Effector memory CD8-positive, alpha-beta T cell (primary cell): ENCODE measurements at regions not wholly inside any gene's neighbourhood (a gene's known extent, or its start where the extent isn't known, plus 50 kb on each side); places are given as distances from the start of the nearest gene placed in this dataset.
"Not testable (repeated sequence)": the region's sequence is repeated elsewhere in the genome, so short reads cannot be mapped to it uniquely, and the experiment has no call there.

Experiments
- ATAC-seq: fragments of 150-1000 bp; cut with Tn5 transposase; replicated peaks from 2 replicates; pipeline ENCODE4 v1.10.0; 2021; ENCODE audit warnings: mild to moderate bottlenecking, moderate library complexity
- DNase-seq, 3 experiments: peaks; one replicate each; pipeline ENCODE4 v3.0.0; 2021
- H3K27ac Mint-ChIP-seq, 2 donors: one replicate each; pipeline ENCODE4 v1.8.0; 2022; ENCODE audit warnings: mild to moderate bottlenecking in 2 of 2, mixed read lengths in 2 of 2, moderate library complexity in 2 of 2
- H3K27me3 Mint-ChIP-seq, 2 donors: one replicate each; pipeline ENCODE4 v1.8.0; 2022; ENCODE audit warnings: mixed read lengths in 2 of 2
- H3K36me3 Mint-ChIP-seq: one replicate; pipeline ENCODE4 v1.8.0; 2022; ENCODE audit warnings: mild to moderate bottlenecking, moderate library complexity, mixed read lengths; ENCODE audit not compliant: insufficient read depth
- H3K4me1 Mint-ChIP-seq, 2 donors: one replicate each; pipeline ENCODE4 v1.8.0; 2022; ENCODE audit warnings: low read depth in 2 of 2, mixed read lengths in 2 of 2
- H3K4me3 Mint-ChIP-seq, 2 donors: one replicate each; pipeline ENCODE4 v1.8.0; 2022; ENCODE audit warnings: mild to moderate bottlenecking in 2 of 2, mixed read lengths in 2 of 2, moderate library complexity in 2 of 2
- H3K9me3 Mint-ChIP-seq, 2 donors: one replicate each; pipeline ENCODE4 v1.8.0; 2022; ENCODE audit warnings: mixed read lengths in 2 of 2

DNA sequence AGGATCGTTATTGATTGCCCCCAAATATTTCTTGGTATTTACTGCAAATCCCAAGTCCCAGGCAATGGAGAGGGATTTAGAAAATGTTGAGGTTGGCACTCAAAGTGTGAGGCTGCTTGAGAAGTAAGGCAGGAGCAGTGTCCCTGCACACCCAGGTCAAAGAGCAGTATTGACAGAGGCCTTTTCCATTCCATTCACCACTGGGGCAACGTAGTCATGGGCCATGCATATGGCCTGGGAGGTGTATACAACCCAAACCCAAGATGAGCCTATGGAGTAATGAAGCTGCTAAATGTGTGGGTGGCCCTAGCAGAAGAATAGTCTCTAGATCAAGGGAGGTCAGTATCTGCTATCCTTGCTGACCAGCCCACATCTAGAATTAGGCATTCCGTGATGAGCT lies 245.6 kb downstream of the FOXD2 start:
- ATAC-seq (no peak), DNase-seq (no peak)
- no peaks in the 10 kb centered on the region for H3K36me3 Mint-ChIP-seq
- peaks cover 28 to 80% of the 10 kb centered on the region in 2 donors for H3K27me3 Mint-ChIP-seq
- no peaks in the 10 kb centered on the region for H3K4me1 Mint-ChIP-seq
- H3K9me3 Mint-ChIP-seq, result no peaks in the 10 kb centered on the region
- H3K27ac Mint-ChIP-seq, result no peak overlapping the region
- no peak overlapping the region for H3K4me3 Mint-ChIP-seq

DNA sequence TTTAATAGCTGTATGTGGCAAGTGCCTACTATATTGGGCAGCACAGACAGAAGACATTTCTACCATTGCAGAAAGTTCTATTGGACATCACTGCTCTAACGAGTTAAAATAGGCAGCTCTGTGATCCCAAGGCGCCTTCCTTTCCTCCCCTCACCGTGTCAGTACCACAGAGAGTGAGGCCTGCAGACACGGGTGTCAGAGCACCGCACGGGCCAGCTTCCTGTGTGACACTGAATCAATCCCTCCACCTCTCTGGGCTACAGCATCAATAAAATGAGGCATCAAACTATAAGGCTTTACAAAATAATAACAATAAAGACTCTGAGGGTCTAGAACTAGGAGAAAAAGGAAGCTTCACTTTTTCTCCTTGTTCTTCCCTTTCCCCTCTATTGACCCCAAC lies 246.7 kb downstream of the FOXD2 start:
- no peak overlapping the region for H3K27ac Mint-ChIP-seq
- no peak for ATAC-seq

DNA sequence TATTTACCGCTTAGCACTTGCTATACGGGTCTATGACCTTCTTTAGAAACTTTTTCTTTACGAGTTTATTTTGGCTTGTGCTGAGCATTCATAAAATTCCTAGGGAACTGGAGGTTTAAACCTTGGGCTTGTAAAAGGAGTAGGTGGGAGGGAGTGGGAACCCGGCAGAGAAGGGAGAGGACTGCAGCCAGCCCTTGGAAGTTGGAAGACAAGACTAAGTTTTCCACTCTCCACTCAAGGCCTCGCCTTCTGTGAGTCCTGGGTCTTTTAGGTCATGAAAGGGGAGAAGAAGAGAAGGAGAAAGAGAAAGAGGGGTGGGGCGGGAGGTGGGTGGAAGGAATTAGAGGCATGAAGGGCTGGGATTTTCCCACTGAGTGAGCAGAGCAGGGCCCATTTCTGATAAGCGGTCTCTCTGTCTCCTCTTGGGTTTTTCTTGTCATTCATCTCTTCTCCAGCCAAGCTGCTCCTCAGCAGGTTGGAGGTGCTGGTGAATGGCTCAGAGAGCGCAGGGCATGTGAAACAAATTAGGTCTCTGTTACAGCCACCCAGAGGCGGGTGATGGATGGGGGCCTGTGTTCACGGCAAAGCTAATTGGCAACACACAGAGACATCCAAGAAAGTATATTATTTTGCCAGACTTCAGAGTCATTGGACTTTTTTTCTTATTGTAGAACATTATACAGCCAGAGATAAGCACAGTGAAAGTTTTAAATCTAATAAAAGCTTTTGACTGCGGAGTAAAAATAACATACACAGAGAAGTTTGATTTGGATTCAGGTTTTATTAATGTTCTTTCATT lies 247.3 kb downstream of the FOXD2 start:
- Mint-ChIP-seq H3K36me3 (no peaks in the 10 kb centered on the region), H3K9me3 (no peaks in the 10 kb centered on the region), H3K4me1 (no peaks in the 10 kb centered on the region), H3K4me3 (no peak overlapping the region), H3K27ac (no peak overlapping the region), H3K27me3 (peaks cover 34 to 78% of the 10 kb centered on the region in 2 donors)
- no peak for ATAC-seq
- DNase-seq, result no peak

More for the DNA sequence above, 246.7 kb downstream of the FOXD2 start:
- H3K4me1 Mint-ChIP-seq, result no peaks in the 10 kb centered on the region
- H3K27me3 Mint-ChIP-seq, result peaks cover 27 to 75% of the 10 kb centered on the region in 2 donors
- no peaks in the 10 kb centered on the region for H3K36me3 Mint-ChIP-seq
- no peak for DNase-seq
- H3K9me3 Mint-ChIP-seq, result no peaks in the 10 kb centered on the region
- H3K4me3 Mint-ChIP-seq, result no peak overlapping the region

DNA sequence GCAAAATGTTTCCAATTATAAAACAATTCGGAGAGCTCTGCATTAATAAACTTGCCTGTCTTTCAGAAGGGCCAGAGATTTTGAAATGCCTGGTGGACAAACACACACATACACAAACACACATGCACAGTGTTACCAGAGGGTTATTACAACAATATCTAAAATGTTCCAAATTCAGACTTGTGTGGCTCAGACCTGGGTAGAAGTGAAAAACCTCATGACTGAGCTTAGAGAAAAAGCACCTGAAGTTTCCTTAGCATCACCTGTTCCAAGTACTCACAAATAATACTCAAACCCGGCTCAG lies 247.9 kb downstream of the FOXD2 start:
- H3K4me3 Mint-ChIP-seq, result no peak overlapping the region
- no peaks in the 10 kb centered on the region for H3K4me1 Mint-ChIP-seq
- no peaks in the 10 kb centered on the region for H3K9me3 Mint-ChIP-seq
- H3K27ac Mint-ChIP-seq, result no peak overlapping the region
- H3K27me3 Mint-ChIP-seq, result peaks cover 39 to 82% of the 10 kb centered on the region in 2 donors
- H3K36me3 Mint-ChIP-seq, result no peaks in the 10 kb centered on the region
- no peak for ATAC-seq
- DNase-seq, result no peak

DNA sequence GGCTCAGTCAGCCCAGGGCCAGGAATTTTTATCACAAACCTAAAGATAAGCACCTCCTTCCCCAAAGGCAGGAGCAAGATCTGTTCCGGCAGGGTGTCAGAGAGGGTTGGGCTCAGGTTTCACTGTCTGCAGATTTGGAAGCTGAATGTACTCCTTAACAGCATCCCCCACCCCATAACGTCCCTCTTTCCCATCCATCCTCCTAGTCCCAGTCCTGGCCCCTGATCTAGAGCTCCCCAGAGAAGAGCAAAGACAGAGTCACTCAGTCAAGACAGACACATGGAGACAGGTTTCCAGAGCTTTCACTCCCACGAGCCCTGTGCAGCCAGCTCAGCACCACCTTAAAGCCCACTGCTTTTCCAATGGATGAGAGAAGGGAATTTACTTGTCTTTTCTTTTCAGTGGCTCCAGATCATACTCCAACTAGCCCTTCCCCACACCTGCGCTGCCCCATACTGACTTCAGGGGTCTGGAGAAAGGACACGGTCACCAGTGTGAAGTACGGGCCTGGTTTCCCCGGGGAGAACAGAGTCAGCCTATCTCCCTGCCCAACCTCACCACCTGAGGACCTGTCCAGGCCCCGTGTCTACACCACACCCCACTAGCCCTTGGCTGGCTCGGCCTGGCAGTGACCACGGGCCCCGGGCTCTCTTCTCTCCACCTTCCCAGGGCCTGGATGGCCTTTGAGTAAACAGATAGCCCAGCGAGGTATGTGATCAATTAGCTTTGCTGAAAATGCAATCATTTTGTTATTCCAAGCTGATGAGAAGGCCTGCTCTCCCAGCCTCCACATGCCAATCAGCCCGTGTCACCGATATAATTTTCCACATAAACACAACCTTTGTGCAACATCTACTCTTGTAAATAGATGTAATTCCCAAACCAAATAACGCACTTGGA lies 249.1 kb downstream of the FOXD2 start:
- Mint-ChIP-seq H3K27ac (no peak overlapping the region), H3K4me1 (no peaks in the 10 kb centered on the region), H3K27me3 (peaks cover 36 to 79% of the 10 kb centered on the region in 2 donors), H3K4me3 (no peak overlapping the region), H3K36me3 (no peaks in the 10 kb centered on the region), H3K9me3 (no peaks in the 10 kb centered on the region)
- ATAC-seq (no peak), DNase-seq (no peak)

- ATAC-seq (no peak), DNase-seq (no peak)
- no peak overlapping the region for H3K4me3 Mint-ChIP-seq
- peaks cover 27 to 77% of the 10 kb centered on the region in 2 donors for H3K27me3 Mint-ChIP-seq
- H3K36me3 Mint-ChIP-seq, result no peaks in the 10 kb centered on the region
- H3K27ac Mint-ChIP-seq, result no peak overlapping the region
- no peaks in the 10 kb centered on the region for H3K4me1 Mint-ChIP-seq
- no peaks in the 10 kb centered on the region for H3K9me3 Mint-ChIP-seq
These were observed 250.0 kb downstream of the FOXD2 start for GRCh38 chr1:47687631-47688460.

GRCh38 chr1:47688461-47689296 lies 250.8 kb downstream of the FOXD2 start:
- DNase-seq, result no peak
- Mint-ChIP-seq H3K27me3 (peaks cover 27 to 75% of the 10 kb centered on the region in 2 donors), H3K36me3 (no peaks in the 10 kb centered on the region), H3K9me3 (no peaks in the 10 kb centered on the region), H3K4me1 (no peaks in the 10 kb centered on the region), H3K4me3 (no peak overlapping the region), H3K27ac (no peak overlapping the region)
- ATAC-seq, result no peak

- Mint-ChIP-seq H3K9me3 (no peaks in the 10 kb centered on the region), H3K4me3 (no peak overlapping the region), H3K27me3 (peaks cover 27 to 62% of the 10 kb centered on the region in 2 donors), H3K27ac (no peak overlapping the region), H3K36me3 (no peaks in the 10 kb centered on the region), H3K4me1 (no peaks in the 10 kb centered on the region)
- DNase-seq, result no peak
- no peak for ATAC-seq
These were observed 252.1 kb downstream of the FOXD2 start for GRCh38 chr1:47689894-47690293.

DNA sequence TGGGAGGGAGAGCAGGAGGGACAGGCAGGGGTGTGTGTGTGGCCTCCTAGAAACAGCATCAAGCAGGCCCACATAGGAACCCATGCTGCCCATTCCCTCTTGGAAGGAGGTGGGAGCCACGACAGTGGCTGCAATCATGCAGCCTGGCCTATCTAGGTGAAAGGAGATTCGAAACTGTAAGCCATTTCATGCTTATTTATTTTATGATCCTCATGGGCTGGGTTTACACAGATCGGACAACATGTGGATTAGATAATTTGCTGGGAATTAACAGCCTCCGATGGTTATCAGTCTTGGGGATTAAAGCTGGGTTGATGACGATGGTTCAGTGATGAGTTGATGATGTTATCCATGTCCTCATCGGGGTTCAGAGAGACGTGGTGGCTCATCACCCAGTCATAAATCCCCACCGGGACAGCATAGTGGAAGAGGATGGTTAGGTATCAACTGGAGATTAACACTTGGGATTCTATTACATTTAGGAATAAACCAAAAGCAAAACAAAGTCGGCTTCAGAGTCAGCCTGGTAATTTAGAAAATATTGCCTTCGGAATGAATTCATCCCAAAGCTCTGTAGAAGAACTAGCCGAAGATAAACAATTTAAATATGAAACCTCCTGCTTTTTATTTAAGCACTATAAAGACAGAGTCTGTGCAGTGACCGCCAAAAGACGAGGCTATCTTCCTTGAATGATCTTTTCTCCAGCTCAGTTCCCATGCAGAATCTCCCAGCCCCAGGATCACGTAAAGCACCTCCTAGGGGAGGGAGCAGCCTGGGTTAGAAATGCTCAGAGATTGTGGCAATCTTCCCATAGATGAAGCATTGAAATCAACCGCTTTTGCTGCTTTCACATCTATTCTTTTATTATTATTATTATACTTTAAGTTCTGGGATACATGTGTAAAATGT lies 252.8 kb downstream of the FOXD2 start:
- DNase-seq, result no peak
- no peak overlapping the region for H3K4me3 Mint-ChIP-seq
- ATAC-seq, result no peak
- H3K27ac Mint-ChIP-seq, result no peak overlapping the region
- H3K4me1 Mint-ChIP-seq, result no peaks in the 10 kb centered on the region
- peaks cover 27 to 57% of the 10 kb centered on the region in 2 donors for H3K27me3 Mint-ChIP-seq
- no peaks in the 10 kb centered on the region for H3K9me3 Mint-ChIP-seq
- no peaks in the 10 kb centered on the region for H3K36me3 Mint-ChIP-seq

DNA sequence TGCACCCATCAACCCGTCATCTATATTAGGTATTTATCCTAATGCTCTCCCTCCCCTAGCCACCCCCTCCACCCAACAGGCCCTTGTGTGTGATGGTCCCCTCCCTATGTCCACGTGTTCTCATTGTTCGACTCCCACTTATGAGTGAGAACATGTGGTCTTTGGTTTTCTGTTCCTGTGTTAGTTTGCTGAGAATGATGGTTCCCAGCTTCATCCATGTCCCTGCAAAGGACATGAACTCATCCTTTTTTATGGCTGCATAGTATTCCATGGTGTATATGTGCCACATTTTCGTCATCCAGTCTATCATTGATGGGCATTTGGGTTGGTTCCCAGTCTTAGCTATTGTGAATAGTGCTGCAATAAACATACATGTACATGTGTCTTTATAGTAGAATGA lies 253.4 kb downstream of the FOXD2 start:
- not testable (repeated sequence) for H3K9me3 Mint-ChIP-seq, DNase-seq, H3K4me3 Mint-ChIP-seq, H3K27ac Mint-ChIP-seq, H3K36me3 Mint-ChIP-seq, ATAC-seq, H3K4me1 Mint-ChIP-seq
- H3K27me3 Mint-ChIP-seq, result peaks cover 27 to 57% of the 10 kb centered on the region in 2 donors

DNA sequence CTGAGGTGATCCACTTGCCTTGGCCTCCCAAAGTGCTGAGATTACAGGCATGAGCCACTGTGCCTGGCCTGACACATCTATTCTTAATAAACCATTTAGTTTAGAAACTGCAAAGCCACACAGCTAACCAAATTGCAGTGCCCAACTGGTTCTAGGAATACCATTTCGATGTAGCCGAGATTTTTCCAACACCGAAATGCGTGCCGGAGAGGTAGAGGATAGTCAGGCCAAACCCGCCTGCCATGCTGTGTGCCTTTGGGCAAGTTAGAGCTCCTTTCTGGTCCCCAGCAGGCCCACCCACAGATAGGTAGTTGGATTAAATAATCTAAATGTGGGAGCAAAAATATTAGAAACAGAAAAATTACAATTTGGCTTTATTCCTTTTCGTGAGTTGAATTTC lies 254.4 kb downstream of the FOXD2 start:
- H3K4me1 Mint-ChIP-seq, result no peaks in the 10 kb centered on the region
- H3K9me3 Mint-ChIP-seq, result no peaks in the 10 kb centered on the region
- H3K27ac Mint-ChIP-seq, result no peak overlapping the region
- peaks cover 27 to 50% of the 10 kb centered on the region in 2 donors for H3K27me3 Mint-ChIP-seq
- no peaks in the 10 kb centered on the region for H3K36me3 Mint-ChIP-seq
- no peak overlapping the region for H3K4me3 Mint-ChIP-seq
- ATAC-seq (no peak), DNase-seq (no peak)

DNA sequence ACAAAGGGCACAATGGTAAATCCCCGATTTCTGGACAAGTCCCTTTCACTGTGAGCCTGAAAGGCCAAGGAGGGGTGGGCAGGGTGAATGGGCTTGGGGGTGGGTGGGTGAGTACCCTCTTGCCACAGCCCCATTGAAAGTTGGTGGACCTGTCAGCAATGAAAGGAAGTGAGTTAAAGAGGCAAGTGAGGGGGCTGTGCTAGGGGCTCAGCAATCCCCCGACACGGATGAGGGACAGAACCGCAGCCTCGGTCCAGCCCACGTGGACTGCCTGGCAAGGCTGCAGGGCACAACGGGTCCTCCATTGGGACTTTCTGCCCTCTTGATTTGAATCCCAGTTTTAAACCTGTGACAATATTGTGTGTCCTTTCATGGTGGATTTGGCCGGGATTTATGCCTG lies 255.3 kb downstream of the FOXD2 start:
- H3K4me3 Mint-ChIP-seq, result no peak overlapping the region
- no peak overlapping the region for H3K27ac Mint-ChIP-seq
- H3K36me3 Mint-ChIP-seq, result no peaks in the 10 kb centered on the region
- H3K4me1 Mint-ChIP-seq, result no peaks in the 10 kb centered on the region
- ATAC-seq, result no peak
- no peak for DNase-seq
- no peaks in the 10 kb centered on the region for H3K9me3 Mint-ChIP-seq
- H3K27me3 Mint-ChIP-seq, result peaks cover 24 to 41% of the 10 kb centered on the region in 2 donors
